Hepatocyte (in vitro differentiated cells): ENCODE measurements at regions not wholly inside any gene's neighbourhood (a gene's known extent, or its start where the extent isn't known, plus 50 kb on each side); places are given as distances from the start of the nearest gene placed in this dataset.

ENCODE experiments used
- EZH2 ChIP-seq: fragments of 200-600 bp; sonication (generic); IDR thresholded peaks from 2 replicates; pipeline ENCODE4 v1.6.1; 2016; ENCODE audit warnings: antibody characterized with exemption, mild to moderate bottlenecking, borderline replicate concordance
- EZH2phosphoT487 ChIP-seq: fragments of 200-600 bp; sonication (generic); IDR thresholded peaks from one replicate; pipeline ENCODE4 v1.6.1; 2018; ENCODE audit warnings: antibody characterized with exemption, mild to moderate bottlenecking, low read depth, moderate library complexity; ENCODE audit not compliant: unreplicated experiment, severe bottlenecking
- TF ChIP-seq, protein P1 (sequence below): fragments of 200-600 bp; sonication (generic); IDR thresholded peaks from 2 replicates; pipeline ENCODE4 v1.5.1; 2016; ENCODE audit warnings: antibody characterized with exemption, mild to moderate bottlenecking; ENCODE audit not compliant: poor library complexity

GRCh38 chr1:166327886-166328285 is 161.1 kb upstream of the FAM78B start:
- TF ChIP-seq EZH2 (no peak), EZH2phosphoT487 (no peak)
- TF ChIP-seq, protein P1, sequence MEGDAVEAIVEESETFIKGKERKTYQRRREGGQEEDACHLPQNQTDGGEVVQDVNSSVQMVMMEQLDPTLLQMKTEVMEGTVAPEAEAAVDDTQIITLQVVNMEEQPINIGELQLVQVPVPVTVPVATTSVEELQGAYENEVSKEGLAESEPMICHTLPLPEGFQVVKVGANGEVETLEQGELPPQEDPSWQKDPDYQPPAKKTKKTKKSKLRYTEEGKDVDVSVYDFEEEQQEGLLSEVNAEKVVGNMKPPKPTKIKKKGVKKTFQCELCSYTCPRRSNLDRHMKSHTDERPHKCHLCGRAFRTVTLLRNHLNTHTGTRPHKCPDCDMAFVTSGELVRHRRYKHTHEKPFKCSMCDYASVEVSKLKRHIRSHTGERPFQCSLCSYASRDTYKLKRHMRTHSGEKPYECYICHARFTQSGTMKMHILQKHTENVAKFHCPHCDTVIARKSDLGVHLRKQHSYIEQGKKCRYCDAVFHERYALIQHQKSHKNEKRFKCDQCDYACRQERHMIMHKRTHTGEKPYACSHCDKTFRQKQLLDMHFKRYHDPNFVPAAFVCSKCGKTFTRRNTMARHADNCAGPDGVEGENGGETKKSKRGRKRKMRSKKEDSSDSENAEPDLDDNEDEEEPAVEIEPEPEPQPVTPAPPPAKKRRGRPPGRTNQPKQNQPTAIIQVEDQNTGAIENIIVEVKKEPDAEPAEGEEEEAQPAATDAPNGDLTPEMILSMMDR: no peak
